Astrocyte (in vitro differentiated cells and primary cell): ENCODE measurements at regions not wholly inside any gene's neighbourhood (a gene's known extent, or its start where the extent isn't known, plus 50 kb on each side); places are given as distances from the start of the nearest gene placed in this dataset.

Experiments
- DNase-seq: peaks from one replicate; pipeline ENCODE4 v3.0.0-alpha.2; 2010; ENCODE audit warnings: low read depth
- FAIRE-seq: peaks from 2 replicates; lab custom pipeline; 2011; peaks lifted over from hg19 to GRCh38; lab: Jason Lieb, UNC
- H2AFZ ChIP-seq: 2 replicates; pipeline ENCODE4 v1.6.0; 2012; ENCODE audit warnings: low read depth, low read length, inconsistent platforms
- H3K27ac ChIP-seq: 2 replicates; pipeline ENCODE4 v1.5.1; 2011; ENCODE audit warnings: low read depth, low read length, inconsistent platforms
- H3K27me3 ChIP-seq: 2 replicates; pipeline ENCODE4 v1.6.0; 2011; ENCODE audit warnings: low read length, inconsistent platforms; ENCODE audit not compliant: insufficient read depth
- H3K36me3 ChIP-seq: 2 replicates; pipeline ENCODE4 v1.5.1; 2011; ENCODE audit warnings: low read length, inconsistent platforms; ENCODE audit not compliant: insufficient read depth
- H3K4me1 ChIP-seq: 2 replicates; pipeline ENCODE4 v1.5.1; 2011; ENCODE audit warnings: low read length, inconsistent platforms; ENCODE audit not compliant: insufficient read depth
- H3K4me2 ChIP-seq: 2 replicates; pipeline ENCODE4 v1.6.0; 2012; ENCODE audit warnings: low read length, inconsistent platforms
- H3K4me3 ChIP-seq: 2 replicates; pipeline ENCODE4 v1.5.1; 2011; ENCODE audit warnings: low read depth, mild to moderate bottlenecking, low read length, inconsistent platforms; ENCODE audit not compliant: insufficient read depth
- H3K79me2 ChIP-seq: 2 replicates; pipeline ENCODE4 v1.6.0; 2012; ENCODE audit warnings: mild to moderate bottlenecking, low read length, inconsistent platforms; ENCODE audit not compliant: insufficient read depth
- H3K9ac ChIP-seq: 2 replicates; pipeline ENCODE4 v1.6.0; 2012; ENCODE audit warnings: mild to moderate bottlenecking, low read length, inconsistent platforms
- H3K9me3 ChIP-seq: 2 replicates; pipeline ENCODE4 v1.5.1; 2012; ENCODE audit warnings: low read depth, mild to moderate bottlenecking, low read length, inconsistent platforms; ENCODE audit not compliant: insufficient read depth
- H4K20me1 ChIP-seq: 2 replicates; pipeline ENCODE4 v1.6.0; 2012; ENCODE audit warnings: low read length, inconsistent platforms; ENCODE audit not compliant: insufficient read depth
- H3K27ac Mint-ChIP-seq: one replicate; pipeline ENCODE4 v1.8.0; 2021; ENCODE audit warnings: mild to moderate bottlenecking, mixed read lengths; ENCODE audit not compliant: unreplicated experiment
- H3K27me3 Mint-ChIP-seq: one replicate; pipeline ENCODE4 v1.8.0; 2021; ENCODE audit warnings: low read depth, mixed read lengths; ENCODE audit not compliant: unreplicated experiment
- H3K36me3 Mint-ChIP-seq: one replicate; pipeline ENCODE4 v1.8.0; 2021; ENCODE audit warnings: low read depth, mixed read lengths; ENCODE audit not compliant: unreplicated experiment
- H3K4me1 Mint-ChIP-seq: one replicate; pipeline ENCODE4 v1.8.0; 2021; ENCODE audit warnings: low read depth, mixed read lengths; ENCODE audit not compliant: unreplicated experiment
- H3K4me3 Mint-ChIP-seq: one replicate; pipeline ENCODE4 v1.8.0; 2021; ENCODE audit warnings: mild to moderate bottlenecking, moderate library complexity, mixed read lengths; ENCODE audit not compliant: unreplicated experiment
- H3K9me3 Mint-ChIP-seq: one replicate; pipeline ENCODE4 v1.8.0; 2021; ENCODE audit warnings: mild to moderate bottlenecking, mixed read lengths; ENCODE audit not compliant: unreplicated experiment
- CTCF ChIP-seq: IDR thresholded peaks from 2 replicates; pipeline ENCODE4 v1.5.1; 2011; ENCODE audit warnings: low read depth, mild to moderate bottlenecking, inconsistent platforms, low read length, moderate library complexity; ENCODE audit not compliant: insufficient read depth
- EZH2 ChIP-seq: IDR thresholded peaks from 2 replicates; pipeline ENCODE4 v1.6.1; 2012; ENCODE audit warnings: mild to moderate bottlenecking, low read length, inconsistent platforms; ENCODE audit not compliant: insufficient read depth

GRCh38 chr5:126044111-126044668 is 379.0 kb upstream of the GRAMD2B start:
- TF ChIP-seq EZH2: no peak
- TF ChIP-seq CTCF: no peak
- H3K4me1 Mint-ChIP-seq: peaks cover 10% of the 10 kb centered on the region
- Histone ChIP-seq H3K27ac (peak overlapping the region; percentile 3), H4K20me1 (no peaks in the 10 kb centered on the region), H3K4me3 (no peak overlapping the region), H3K4me2 (peak overlapping the region; percentile 57), H3K27me3 (no peaks in the 10 kb centered on the region), H3K4me1 (peaks cover 3% of the 10 kb centered on the region), H3K36me3 (no peaks in the 10 kb centered on the region), H3K9ac (no peak overlapping the region), H2AFZ (no peak overlapping the region), H3K9me3 (no peaks in the 10 kb centered on the region), H3K79me2 (no peaks in the 10 kb centered on the region)
- H3K27me3 Mint-ChIP-seq: no peaks in the 10 kb centered on the region
- FAIRE-seq (no peak), DNase-seq (peak; percentile 97)
- no peak overlapping the region for H3K4me3 Mint-ChIP-seq
- no peaks in the 10 kb centered on the region for H3K9me3 Mint-ChIP-seq
- H3K27ac Mint-ChIP-seq: peak overlapping the region; percentile 62
- H3K36me3 Mint-ChIP-seq: no peaks in the 10 kb centered on the region

- Mint-ChIP-seq H3K36me3 (no peaks in the 10 kb centered on the region), H3K4me3 (no peak overlapping the region), H3K27me3 (no peaks in the 10 kb centered on the region), H3K9me3 (no peaks in the 10 kb centered on the region), H3K27ac (no peak overlapping the region), H3K4me1 (peaks cover 10% of the 10 kb centered on the region)
- Histone ChIP-seq H3K9me3 (no peaks in the 10 kb centered on the region), H3K36me3 (no peaks in the 10 kb centered on the region), H3K27me3 (no peaks in the 10 kb centered on the region), H4K20me1 (no peaks in the 10 kb centered on the region), H2AFZ (no peak overlapping the region), H3K4me2 (no peak overlapping the region), H3K79me2 (no peaks in the 10 kb centered on the region), H3K4me3 (no peak overlapping the region), H3K4me1 (peaks cover 3% of the 10 kb centered on the region), H3K27ac (no peak overlapping the region), H3K9ac (no peak overlapping the region)
- TF ChIP-seq CTCF: no peak
- TF ChIP-seq EZH2: no peak
- FAIRE-seq (no peak), DNase-seq (no peak)
These were observed 378.2 kb upstream of the GRAMD2B start for GRCh38 chr5:126044931-126045565.

- FAIRE-seq (no peak), DNase-seq (no peak)
- Histone ChIP-seq H3K4me3 (no peak overlapping the region), H3K9ac (no peak overlapping the region), H3K36me3 (no peaks in the 10 kb centered on the region), H3K79me2 (no peaks in the 10 kb centered on the region), H3K27ac (no peak overlapping the region), H3K4me2 (no peak overlapping the region), H3K27me3 (no peaks in the 10 kb centered on the region), H3K4me1 (peaks cover 3% of the 10 kb centered on the region), H4K20me1 (no peaks in the 10 kb centered on the region), H2AFZ (no peak overlapping the region), H3K9me3 (no peaks in the 10 kb centered on the region)
- H3K4me3 Mint-ChIP-seq: no peak overlapping the region
- H3K9me3 Mint-ChIP-seq: no peaks in the 10 kb centered on the region
- H3K4me1 Mint-ChIP-seq: peaks cover 10% of the 10 kb centered on the region
- H3K27me3 Mint-ChIP-seq: no peaks in the 10 kb centered on the region
- no peak for TF ChIP-seq CTCF
- TF ChIP-seq EZH2: no peak
- H3K27ac Mint-ChIP-seq: no peak overlapping the region
- no peaks in the 10 kb centered on the region for H3K36me3 Mint-ChIP-seq
These were observed 376.9 kb upstream of the GRAMD2B start for GRCh38 chr5:126046318-126046717.
